GM18951 (cell line): ENCODE measurements at regions not wholly inside any gene's neighbourhood (a gene's known extent, or its start where the extent isn't known, plus 50 kb on each side); places are given as distances from the start of the nearest gene placed in this dataset.

Source experiments
- POLR2A ChIP-seq: IDR thresholded peaks from 4 replicates; pipeline ENCODE4 v1.6.1; 2011; ENCODE audit warnings: mild to moderate bottlenecking; ENCODE audit not compliant: insufficient read length, insufficient read depth; ENCODE audit errors: extremely low read depth
- in situ Hi-C: fragments of 300-500 bp; cut with MboI; formaldehyde crosslinking; loops from one replicate; pipeline ENCODE4 v1.12.0; 2022; ENCODE audit warnings: low sequenced_read_pairs, mixed read lengths, inconsistent platforms; ENCODE audit not compliant: unreplicated experiment

DNA sequence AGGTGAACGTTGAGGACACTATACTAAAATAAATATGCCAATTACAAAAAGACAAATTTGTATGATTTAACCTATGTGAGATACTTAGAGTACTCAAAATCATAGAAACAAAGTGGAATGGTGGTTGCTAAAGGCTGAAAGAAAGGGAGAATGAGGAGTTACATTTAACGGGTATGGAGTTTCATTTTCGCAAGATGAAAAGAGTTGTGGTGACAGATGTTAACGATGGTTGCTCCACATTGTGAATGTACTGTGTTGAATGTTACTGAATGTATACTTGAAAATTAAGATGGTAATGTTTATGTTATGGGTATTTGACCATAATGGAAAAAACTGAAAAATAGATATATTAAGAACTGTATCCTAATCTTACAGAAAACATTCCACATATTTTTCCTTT is 51.3 kb upstream of the MOCS2 start:
- no peak for TF ChIP-seq POLR2A
- in situ Hi-C loops = loop anchor here (25.0 kb wide), 1 partner anchor 1051 kb away; no protein-coding TSS in a partner anchor

DNA sequence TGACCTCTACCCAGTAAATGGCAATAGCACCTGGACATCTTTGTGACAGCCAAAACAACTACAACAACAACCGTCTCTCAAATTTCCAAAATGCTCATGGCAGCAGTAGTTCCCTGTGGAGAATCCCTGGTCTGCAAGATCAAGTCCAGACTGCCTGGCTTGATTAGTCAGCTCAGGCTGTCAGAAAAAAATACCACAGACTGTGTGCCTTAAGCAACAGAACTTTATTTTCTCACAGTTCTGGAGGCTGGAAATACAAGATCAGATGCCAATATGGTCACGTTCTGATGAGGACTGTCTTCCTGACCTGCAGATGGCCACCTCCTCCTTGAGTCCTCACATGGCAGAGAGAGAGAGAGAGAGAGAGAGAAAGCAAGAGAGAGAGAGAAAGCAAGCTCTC is 52.3 kb upstream of the MOCS2 start:
- TF ChIP-seq POLR2A = no peak
- in situ Hi-C loops = loop anchor here (25.0 kb wide), 1 partner anchor 1050 kb away; no protein-coding TSS in a partner anchor

DNA sequence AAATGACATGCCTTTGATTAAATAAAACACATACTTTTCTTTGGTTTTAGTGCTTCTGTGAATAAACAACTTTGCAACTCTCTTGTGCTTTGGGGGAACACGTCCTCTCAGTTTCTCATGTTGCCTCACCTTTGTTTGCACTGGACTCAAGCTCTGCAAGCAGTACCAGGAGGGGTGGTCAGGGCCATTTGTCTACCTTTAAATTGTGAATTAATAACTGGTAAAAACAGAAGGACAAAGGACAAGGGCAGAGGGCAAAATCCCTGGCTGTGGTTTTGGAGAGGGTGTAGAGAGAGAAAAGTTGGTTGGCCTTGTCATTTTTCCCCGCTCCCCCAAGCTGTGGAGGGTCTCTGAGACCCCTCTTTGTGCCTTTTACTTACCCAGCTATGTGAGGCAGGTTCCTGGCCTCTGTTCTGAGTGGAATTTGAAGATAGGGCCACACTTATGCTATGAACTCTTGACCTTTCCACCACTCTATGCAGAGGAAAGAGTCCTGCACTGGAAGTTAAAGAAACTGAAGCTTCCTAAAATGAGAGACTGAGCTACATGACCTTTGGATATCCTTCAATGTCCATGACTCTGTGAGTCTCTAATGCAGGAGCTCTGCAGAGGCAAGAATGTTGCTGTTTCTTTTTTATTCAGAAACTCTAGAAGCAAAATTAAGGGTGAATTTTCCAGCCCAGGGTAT is 55.1 kb upstream of the MOCS2 start:
- TF ChIP-seq POLR2A = no peak
- in situ Hi-C loops = loop anchor here (25.0 kb wide), 1 partner anchor 1048 kb away; no protein-coding TSS in a partner anchor

DNA sequence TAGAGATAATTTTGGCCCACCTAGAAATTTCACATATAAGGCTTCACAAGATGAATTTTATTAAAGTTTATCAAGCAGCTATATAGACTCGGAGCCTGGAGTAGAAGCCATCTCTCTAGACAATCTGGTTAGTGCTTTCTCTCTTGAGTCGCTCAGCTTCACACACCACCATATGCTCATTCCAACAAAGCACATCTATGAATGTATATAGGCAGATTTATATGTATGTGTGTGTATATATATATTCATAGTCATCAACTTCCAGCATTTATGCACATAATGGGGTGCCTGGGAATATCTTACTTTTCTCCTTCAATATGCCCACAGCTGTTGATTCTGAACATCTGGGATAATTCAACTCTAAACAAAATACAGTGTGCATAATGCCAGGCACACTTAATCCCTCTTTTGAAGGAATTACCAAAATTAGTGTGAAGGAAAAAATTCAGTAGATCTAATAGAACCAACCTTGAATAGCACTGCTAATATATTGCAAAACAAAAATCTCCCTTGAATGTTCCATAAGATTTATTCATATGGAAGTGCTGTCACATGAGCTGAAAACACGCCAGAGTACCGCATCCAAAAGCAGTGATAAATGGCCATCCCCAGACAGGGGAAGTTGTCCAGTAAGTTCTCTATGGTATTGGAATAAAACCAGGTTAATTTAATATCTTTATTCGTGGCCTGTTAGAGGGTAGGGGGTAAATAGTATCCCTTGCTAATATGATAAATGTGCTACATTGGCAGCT is 56.0 kb upstream of the MOCS2 start:
- no peak for TF ChIP-seq POLR2A
- in situ Hi-C loops = loop anchor here (25.0 kb wide), 1 partner anchor 1047 kb away; no protein-coding TSS in a partner anchor

GRCh38 chr5:53166183-53166495 is 56.6 kb upstream of the MOCS2 start:
- in situ Hi-C loops = loop anchor here (25.0 kb wide), 1 partner anchor 1046 kb away; no protein-coding TSS in a partner anchor
- TF ChIP-seq POLR2A = no peak

DNA sequence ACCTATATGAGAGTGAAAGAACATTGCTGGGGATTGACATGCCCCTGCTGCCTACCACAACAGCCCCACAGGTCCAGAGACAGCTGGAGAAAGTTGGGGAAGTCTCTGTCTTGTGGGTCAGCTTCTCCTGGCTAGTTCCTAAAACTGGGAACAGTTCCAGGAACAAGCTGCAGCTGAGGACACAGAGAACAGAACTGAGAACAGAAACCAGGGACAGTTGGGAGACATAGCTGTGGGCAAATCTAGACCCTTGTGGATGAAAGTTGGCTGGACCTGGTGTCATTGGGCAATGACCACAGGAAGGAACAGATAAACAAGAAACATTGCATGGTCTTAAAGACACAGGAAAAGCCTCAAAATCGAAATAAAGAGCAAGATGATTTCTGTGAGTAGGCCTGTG is 58.3 kb upstream of the MOCS2 start:
- in situ Hi-C loops = loop anchor here (25.0 kb wide), 1 partner anchor 1044 kb away; no protein-coding TSS in a partner anchor
- TF ChIP-seq POLR2A = no peak

- TF ChIP-seq POLR2A = no peak
- in situ Hi-C loops = loop anchor here (25.0 kb wide), 1 partner anchor 1042 kb away; no protein-coding TSS in a partner anchor
Observed at GRCh38 chr5:53169933-53170332, 60.4 kb upstream of the MOCS2 start.

GRCh38 chr5:53170746-53171349 is 61.3 kb upstream of the MOCS2 start:
- in situ Hi-C loops = loop anchor here (25.0 kb wide), 1 partner anchor 1041 kb away; no protein-coding TSS in a partner anchor

DNA sequence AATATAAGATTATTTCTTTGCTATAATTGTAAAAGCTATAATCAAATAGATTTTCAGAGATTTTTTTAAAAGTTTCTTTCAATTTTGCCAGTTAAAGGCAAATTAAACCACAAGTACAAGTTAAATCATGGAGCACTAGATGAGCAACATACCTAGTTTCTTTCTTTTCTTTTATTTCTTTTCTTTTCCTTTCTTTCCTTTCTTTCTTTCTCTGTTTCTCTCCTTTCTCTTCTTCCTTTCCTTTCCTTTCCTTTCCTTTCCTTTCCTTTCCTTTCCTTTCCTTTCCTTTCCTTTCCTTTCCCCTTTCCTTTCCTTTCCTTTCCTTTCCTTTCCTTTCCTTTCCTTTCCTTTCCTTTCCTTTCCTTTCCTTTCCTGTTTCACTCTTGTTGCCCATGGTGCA is 62.5 kb upstream of the MOCS2 start:
- in situ Hi-C loops = loop anchor here (25.0 kb wide), 1 partner anchor 1040 kb away; no protein-coding TSS in a partner anchor

More at GRCh38 chr5:53170746-53171349, 61.3 kb upstream of the MOCS2 start:
- no peak for TF ChIP-seq POLR2A

GRCh38 chr5:53172630-53173029 is 63.1 kb upstream of the MOCS2 start:
- no peak for TF ChIP-seq POLR2A
- in situ Hi-C loops = loop anchor here (25.0 kb wide), 1 partner anchor 1040 kb away; no protein-coding TSS in a partner anchor

- in situ Hi-C loops = loop anchor here (25.0 kb wide), 1 partner anchor 1039 kb away; no protein-coding TSS in a partner anchor
- TF ChIP-seq POLR2A = no peak
Observed at GRCh38 chr5:53173083-53173482, 63.5 kb upstream of the MOCS2 start.

DNA sequence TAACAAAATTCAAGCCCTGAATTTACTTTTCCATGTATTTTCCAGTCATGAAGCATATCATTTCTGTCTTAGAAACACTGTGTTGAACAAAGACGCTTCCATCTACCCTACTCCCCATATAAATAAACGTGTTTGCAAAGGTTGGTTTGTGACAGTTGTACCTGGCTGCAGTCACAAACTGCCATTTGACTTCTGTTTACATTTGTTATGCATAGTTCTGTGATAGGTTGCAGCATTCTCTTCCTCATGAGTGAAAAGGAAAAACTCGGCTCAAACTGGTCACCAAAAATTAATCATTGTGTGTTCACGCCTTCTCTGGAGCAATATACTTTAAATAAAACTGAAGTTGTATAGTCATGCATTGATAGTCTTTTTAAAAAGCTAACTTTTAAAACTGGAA is 69.3 kb upstream of the MOCS2 start:
- no peak for TF ChIP-seq POLR2A
- in situ Hi-C loops = no loop called here

GRCh38 chr5:53179691-53180090 is 70.1 kb upstream of the MOCS2 start:
- TF ChIP-seq POLR2A = no peak
- in situ Hi-C loops = no loop called here
